Hematopoietic multipotent progenitor cell treated with erythropoietin and hydrocortisone succinate and interleukin-3 and kit ligand, for 6 days (in vitro differentiated cells): ENCODE measurements at regions not wholly inside any gene's neighbourhood (a gene's known extent, or its start where the extent isn't known, plus 50 kb on each side); places are given as distances from the start of the nearest gene placed in this dataset.
"Not testable (repeated sequence)": the region's sequence is repeated elsewhere in the genome, so short reads cannot be mapped to it uniquely, and the experiment has no call there.

Experiments used
- DNase-seq: peaks from one replicate; pipeline ENCODE4 v3.0.0-alpha.2; 2015

DNA sequence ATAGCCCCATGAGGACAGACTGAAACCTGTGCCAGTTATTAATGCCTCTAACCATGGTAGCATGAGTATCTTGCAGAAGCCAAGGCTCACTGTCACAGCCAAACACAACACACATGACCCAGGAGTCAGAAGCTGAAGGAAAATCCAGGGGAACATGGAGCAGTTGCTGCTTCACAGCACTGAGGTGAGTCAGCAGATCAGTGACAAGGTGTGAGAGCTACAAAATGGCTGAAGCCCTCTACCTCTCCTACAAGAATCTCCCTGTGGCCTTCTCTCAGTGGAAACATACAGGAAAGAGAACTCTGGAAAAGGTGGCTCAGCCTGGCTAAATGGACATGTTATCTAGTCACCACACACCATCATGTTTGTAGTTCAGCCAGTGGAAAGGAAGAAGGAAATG is 93.5 kb downstream of the NAB1 start:
- no peak for DNase-seq

DNA sequence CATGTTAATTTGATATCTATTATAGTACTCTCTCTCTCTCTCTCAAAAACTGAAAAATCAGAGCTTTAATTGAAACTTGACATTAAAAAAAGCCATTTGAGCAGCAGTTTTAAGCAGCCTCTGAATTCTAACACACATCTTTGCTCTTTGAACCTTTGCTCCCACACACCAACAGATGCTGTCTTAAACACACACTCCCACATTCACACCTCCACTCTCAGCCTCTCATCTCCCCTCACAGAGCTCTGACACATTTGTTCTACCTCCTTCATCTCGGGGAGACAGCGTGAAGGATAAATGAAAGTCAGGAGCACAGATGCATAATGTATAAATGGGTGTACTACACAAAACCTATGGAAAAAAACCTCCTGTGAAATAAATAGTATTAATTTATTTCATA is 95.2 kb downstream of the NAB1 start:
- DNase-seq: no peak

DNA sequence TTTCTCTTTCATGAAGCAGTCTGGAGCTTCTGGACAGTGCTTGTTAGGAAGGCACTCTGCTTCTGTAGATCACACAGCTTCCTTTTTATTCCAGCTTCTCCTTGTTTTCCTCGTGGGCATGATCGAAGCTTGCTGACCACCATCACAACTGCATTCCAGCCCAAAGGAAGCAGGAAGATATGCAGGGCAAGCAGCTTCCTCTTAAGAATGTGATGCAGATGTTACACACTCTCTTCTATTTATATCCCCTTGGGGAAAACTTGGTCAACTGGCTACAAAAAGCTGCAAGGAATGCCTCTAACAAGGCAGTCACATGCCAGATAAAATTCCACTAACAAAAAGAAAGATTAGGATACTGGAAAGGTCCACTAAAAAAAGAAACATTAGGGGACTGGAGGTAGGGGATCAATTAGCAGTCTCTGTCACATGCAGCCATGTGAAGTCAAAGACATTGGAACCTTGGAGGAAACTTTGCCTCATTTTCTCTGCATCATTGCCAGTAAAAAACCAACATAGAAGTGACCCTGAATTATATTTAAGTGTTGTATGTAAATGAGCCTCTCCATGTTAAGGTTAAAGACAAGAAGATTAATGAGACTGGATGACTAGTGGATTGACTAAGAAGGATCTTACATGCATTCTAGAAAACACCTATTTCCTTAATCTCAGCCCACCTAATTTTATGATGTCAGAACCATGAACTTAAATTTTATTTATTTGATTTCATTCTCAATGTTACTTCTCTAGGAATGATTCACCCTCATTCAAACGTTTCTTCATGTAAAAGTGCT is 98.3 kb downstream of the NAB1 start:
- DNase-seq: no peak

DNA sequence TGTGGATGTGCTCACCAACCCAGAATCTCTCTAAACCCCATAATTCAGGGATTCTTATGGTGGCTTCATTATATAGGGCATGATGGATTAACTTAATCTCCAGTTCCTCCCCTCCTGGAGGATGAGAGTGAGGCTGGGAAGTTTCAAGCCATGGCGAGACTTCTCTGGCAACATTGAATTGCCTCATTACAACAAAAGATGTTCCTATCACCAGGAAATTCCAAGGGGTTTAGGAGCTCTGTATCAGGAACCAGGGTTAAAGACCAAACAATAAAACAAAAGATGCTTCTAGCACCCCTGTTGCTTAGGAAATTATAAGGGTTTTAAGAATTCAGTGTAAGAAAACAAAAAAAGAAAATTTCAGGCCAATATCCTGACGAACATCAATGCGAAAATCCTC is 100.1 kb downstream of the NAB1 start:
- DNase-seq: no peak

DNA sequence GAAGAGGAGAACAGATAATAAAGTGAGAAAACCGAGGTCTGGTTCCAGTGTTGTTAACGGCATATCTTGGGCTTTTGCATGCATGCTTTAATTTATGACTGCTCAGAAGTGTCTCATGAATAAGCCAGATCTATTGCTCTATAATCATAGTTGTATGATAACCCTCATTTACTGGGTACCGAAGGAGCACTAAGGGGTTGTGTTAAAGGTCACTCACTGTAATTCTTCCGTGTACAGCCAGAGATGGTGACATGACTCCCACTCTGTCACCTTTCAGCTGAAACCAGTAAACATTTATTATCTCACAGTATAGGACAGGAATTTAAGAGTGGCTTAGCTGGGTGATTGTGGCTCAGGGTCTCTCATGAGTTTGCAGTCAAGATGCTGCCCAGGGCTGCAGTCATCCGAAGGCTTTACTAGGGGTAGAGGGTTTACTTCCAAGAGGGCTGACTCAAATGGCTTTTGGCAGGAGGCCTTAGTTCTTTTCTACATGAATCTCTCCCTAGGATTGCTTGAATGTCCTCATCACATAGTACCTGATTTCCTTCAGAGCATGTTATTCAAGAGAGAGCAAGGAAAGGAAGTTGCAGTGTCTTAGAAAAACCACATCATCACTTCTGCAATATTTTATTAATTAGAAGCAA is 107.0 kb downstream of the NAB1 start:
- no peak for DNase-seq

DNA sequence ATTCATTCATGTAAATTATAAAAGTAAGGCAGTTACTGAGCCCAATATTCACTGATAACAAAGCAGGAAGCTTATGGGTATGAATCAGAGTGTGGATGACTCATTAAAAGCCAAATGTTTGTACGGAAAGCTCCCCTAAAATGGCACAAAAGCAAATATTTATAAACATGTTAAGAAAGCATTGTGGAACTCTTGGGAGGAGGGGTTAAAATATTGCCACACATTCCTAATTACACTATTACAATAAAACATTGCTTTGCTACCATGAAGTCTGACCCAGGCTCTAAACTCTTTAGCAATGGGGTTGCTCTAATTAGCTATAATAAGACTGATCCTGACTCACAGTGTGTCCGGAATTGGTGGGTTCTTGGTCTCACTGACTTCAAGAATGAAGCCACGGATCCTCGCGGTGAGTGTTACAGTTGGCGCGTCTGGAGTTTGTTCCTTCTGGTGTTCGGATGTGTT is 110.9 kb downstream of the NAB1 start:
- peak; percentile 37 for DNase-seq

DNA sequence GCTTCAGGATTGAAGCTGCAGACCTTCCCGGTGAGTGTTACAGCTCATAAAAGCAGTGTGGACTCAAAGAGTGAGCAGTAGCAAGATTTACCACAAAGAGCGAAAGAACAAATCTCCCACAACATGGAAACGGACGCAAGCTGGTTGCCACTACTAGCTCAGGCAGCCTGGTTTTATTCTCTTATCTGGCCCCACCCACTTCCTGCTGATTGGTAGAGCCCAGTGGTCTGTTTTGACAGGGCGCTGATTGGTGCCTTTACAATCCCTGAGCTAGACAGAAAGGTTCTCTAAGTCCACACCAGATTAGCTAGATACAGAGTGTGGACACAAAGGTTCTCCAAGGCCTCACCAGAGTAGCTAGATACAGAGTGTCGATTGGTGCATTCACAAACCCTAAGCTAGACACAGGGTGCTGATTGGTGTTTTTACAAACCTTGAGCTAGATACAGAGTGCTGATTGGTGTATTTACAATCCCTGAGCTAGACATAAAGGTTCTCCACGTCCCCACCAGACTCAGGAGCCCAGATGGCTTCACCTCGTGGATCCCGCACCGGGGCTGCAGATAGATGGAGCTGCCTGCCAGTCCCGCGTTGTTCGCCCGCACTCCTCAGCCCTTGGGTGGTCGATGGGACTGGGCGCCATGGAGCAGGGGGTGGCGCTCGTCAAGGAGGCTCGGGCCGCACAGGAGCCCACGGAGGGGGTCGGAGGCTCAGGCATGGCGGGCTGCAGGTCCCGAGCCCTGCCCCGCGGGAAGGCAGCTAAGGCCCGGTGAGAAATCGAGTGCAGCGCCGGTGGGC is 111.7 kb downstream of the NAB1 start:
- not testable (repeated sequence) for DNase-seq

DNA sequence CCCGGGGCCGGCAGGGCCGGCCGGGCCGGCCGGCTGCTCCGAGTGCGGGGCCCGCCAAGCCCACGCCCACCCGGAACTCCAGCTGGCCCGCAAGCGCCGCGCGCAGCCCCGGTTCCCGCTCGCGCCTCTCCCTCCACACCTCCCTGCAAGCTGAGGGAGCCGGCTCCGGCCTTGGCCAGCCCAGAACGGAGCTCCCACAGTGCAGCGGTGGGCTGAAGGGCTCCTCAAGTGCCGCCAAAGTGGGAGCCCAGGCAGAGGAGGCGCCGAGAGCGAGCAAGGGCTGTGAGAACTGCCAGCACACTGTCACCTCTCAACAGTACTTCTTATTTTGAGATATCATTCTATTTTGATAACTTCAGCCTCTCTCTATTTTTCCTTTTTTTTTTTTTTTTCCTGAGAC is 112.3 kb downstream of the NAB1 start:
- not testable (repeated sequence) for DNase-seq

DNA sequence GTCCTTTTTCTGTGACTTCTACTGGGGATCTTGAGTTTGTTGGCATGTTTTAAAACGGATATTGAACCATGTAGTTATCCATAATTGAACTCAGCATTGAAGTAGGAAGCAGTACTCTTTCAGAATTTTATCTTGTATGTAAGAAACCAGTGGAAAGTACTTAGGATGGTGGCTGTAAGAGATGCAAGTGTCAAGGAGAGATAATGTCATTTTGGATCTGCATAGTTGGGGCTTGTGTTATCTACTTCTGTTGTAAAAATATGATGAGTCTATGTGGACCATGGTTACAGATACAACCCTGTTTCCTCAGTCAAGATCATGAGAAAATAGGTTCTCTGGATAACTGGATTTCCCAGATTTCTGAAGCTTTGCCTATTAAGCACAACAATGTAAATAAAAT is 113.7 kb downstream of the NAB1 start:
- DNase-seq: peak; percentile 57

DNA sequence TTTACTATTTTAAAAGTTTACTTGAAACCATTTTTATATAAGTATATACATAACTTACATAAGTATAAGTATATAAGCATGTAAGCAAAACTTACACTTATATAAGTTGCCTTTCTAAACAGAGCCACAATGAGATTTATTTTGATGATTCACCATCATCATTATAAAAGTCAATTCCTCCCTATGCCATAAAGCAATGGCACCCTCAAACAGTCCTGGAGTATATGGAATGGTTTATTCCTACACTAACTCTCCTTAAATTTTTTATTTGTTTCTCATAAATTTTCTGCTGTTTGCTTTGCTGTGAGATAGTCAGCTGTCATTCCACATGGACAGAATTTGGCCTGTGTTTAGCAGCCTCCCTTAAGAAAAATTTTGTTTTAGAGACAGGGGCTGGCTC is 114.2 kb downstream of the NAB1 start:
- no peak for DNase-seq

DNA sequence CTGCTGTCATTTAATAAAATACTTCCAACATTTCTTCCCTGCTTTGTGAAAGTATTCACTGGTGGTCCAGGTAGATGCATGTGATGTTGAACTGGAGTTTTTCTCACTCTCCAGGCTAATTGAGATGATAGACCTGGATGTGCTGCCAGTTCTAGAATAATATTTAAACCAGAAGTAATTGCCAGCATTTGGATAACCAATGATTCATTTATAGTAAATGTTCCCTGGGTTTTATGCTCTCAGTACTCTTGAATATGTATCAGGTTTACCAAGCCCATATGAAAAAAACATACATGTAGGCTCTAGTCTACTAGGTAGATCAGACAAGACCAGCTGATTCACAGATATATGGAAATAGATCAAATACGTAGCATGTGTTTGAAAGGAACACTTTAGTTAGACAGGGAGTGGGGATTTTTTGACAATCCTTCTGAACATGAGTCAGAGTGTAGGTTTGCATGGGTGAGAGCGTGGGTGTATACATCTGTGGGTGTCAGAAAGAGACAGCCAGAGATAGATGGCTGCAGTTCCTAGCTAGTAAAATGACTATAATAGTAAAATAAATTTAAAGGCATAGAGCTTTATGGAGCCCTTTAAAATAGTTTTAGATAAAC is 115.1 kb downstream of the NAB1 start:
- no peak for DNase-seq

DNA sequence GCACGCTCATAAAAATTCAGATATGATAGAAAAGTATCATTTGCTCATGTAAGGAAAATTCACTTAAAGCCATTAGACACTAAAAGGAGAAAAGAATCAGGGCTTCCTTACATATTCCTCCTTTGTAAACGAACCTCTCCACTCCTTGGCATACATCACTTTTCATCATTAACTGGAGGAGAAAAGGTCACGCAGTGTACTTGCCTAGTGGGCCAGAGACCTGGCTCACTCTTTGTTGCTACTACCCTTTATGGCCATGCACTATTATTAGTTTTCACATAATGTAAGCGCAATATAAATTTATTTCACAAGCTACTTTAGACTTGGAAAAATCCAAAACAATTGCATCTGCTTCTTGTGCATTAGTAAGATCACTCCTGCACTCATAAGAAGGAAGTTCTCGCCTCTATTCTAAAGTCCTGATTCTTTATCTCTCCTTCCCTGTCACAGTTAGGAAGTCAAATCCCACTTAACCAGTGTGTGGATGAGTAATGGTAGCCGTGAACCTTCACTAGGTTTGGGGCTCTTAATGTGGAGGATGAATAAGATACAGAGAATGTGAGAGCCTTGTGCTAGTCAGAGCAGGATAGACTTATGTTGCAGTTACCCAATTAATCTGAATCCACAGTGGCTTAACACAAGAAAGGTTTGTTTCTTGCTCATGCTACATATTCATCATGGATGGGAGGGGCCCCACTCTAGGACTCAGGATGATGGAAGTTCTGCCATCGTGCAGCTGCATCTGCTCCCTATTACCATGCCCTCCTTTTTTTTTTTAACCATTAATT is 115.0 kb upstream of the GLS start:
- no peak for DNase-seq

DNA sequence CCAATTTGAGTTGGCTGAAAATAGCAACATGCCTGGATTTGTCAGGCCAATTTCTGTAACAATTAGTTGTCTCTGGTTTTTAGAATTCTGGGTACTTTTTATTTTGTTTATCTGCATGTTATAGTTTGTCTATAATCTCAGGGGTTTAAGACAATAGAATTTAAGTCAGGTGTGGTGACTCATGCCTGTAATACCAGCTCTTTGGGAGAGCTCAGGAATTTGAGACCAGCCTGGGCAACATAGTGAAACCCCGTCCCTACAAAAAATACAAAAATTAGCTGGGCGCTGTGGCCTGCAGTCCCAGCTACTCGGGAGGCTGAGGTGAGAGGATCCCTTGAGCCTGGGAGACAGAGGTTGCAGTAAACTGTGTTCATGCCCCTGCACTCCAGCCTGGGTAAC is 114.4 kb upstream of the GLS start:
- no peak for DNase-seq

DNA sequence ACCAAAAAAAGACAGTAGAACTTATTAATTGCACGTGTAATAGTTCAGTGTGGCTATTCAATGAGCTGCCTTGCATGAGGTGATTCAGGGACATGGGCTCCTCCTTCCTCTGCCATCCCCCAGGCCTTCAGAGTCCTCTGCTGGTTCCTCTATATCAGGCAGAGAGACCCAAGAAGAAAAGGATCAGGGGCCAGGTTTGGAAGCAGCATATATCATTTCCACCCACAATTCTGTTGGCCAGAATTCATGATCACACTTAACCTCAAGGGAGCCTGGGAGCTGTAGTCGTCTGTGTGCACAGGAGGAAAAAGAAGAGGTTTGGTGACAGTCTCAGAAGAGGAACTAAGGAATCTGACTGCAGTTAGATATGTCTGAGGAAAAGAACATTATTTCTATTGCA is 114.0 kb upstream of the GLS start:
- peak; percentile 37 for DNase-seq

DNA sequence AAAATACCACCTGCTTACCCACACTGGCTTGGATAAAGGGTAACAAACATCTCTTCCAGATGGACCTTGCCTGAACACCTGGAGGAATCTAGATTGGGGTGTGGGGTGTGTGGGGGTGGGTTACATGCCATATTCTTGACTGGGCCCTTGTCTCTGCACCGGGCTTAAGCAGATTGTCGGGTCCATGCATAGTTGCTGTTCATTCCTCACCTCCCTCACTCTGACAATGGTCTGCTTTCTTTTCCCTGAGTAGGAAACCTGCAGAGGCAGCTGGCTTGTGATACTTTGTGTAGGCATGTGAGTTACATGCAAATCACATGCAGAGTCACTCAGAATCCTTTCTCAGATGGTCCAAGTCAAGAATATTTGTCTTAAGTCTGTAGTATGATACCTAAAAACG is 112.8 kb upstream of the GLS start:
- no peak for DNase-seq

DNA sequence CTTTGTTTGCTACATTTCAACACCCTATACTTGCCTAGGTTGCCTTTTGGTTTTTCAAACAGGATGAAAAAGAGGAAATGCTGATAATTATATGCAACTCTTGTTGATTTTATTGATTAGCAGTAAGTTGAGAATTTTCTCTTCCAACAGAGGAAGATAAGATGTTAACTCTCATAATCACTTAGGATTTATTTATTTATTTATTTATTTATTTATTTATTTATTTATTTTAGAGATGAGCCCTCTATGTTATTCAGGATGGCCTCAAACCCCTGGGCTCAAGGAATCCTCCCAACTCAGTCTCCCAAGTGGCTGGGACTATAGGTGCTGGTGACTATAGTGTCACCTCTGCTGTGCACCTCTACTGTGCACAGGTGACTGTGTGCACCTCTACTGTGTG is 111.4 kb upstream of the GLS start:
- DNase-seq: no peak

DNA sequence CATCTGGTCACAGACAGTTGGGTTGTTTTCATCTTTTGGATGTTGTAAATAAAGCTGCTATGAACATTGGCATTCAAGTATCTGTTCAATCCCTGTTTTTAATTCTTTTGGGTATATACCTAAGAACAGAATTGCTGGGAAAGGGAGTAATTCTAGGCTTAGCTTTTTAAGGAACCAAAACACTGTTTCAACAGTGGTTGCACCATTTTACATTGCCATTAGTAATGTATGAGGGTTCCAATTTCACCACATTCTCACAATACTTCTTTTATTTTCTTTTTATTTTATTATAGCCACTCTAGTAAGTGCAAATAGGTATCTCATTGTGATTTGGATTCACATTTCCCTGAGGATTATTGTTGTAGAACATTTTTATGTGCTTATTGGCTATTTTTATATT is 108.9 kb upstream of the GLS start:
- DNase-seq: no peak

DNA sequence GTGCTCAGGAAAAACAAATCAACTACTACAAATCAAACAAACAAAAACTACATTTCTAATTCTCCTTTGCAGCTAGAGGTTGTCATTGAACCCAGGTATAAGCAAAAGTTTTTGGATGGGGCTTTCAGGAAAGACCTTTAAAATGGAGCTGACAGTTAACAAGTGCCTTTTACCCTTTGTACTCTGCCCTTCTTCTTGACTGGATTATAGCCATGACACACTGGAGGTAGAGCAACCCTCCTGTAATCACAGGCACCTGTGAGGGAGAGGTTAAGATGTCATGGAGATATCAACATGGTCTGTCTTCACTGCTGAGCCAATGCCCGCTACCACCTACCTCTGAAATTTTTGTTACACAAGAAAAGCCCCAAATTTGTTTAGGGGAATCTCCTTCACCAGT is 100.0 kb upstream of the GLS start:
- DNase-seq: no peak

DNA sequence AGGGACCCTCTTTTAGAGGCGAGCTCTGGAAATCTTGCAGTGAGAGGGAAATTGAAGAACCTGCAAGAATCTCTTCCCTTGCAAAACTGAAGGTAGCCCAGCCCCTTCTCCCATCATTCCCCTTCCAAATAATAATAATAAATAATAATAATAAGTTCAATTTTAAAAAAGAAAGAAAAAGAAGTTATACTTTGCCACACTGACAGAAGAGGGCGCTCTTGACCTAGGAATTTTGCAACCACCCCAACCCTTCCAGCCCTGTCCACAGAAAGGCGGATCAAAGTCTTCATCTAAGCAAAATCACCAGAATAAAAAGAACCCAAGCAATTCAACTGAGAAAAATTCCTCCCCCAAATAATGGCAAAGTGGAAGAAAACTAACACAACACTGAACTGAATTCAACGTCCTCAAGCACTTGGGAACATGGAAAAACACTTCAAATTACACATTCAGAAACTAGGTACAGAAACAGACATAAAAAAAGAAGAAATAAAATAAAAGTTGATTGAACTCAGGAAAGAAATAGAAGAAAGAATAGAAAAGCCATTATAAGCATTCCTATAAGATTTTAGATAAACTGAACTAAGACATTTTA is 98.9 kb upstream of the GLS start:
- DNase-seq: peak; percentile 84

DNA sequence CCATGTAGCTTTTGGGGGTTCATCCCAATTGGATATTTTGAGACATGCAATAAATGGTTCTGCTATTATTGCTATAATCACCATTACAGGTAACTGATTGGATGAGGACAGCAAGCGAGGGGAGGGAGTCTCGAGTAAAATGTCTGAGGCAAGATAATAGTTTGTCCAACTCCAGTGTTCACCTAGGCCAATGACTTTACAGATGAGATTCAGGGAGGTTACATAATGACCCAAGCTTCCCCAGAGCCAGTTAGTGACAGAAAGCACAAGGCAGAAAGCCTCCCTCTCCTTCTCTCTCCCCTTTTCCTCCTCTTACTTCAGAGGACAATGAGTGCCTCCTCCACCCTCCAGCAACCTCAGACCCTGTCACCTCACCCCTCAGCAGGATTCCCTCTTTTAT is 98.4 kb upstream of the GLS start:
- no peak for DNase-seq

DNA sequence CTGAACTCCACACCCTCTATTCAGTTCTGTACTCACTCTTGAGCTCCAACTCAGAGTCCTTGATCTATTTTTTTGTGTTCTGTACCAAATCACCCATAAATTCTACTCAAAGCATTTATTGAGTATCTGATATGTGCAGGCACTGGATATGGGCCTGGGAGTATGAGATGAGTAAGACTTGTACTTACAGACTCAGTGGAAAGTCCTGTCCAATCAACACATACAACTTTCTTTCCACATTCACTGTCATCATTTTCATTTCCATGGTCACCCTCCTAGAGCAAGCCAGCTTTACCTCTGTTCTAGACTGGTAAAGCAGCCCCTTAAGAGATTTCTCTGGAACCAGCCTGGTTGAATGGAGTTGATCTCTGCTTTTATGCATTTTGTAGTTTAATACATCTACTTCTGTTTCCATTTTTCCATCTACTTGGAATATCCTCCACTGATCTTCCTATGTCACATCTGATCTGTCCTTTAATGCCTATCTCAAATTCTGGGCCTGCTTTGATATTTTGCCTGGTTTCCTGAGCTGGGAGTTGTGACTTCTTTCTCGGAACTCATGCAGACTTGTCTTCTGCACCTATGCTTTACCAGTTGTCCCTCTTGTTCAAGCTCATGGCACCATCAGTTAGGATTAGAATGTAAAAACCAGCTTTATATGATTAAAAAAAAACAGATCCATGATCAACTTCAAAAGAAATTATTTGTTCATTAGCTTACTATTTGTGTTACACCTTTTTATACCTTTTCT is 96.9 kb upstream of the GLS start:
- no peak for DNase-seq
